GM21737 (cell line): ENCODE measurements at regions not wholly inside any gene's neighbourhood (a gene's known extent, or its start where the extent isn't known, plus 50 kb on each side); places are given as distances from the start of the nearest gene placed in this dataset.
"Not testable (repeated sequence)": the region's sequence is repeated elsewhere in the genome, so short reads cannot be mapped to it uniquely, and the experiment has no call there.

Experiments used
- ATAC-seq: cut with Tn5 transposase; IDR thresholded peaks from one replicate; pipeline ENCODE4 v1.9.1; 2021; ENCODE audit warnings: mild to moderate bottlenecking, moderate library complexity; ENCODE audit not compliant: unreplicated experiment

DNA sequence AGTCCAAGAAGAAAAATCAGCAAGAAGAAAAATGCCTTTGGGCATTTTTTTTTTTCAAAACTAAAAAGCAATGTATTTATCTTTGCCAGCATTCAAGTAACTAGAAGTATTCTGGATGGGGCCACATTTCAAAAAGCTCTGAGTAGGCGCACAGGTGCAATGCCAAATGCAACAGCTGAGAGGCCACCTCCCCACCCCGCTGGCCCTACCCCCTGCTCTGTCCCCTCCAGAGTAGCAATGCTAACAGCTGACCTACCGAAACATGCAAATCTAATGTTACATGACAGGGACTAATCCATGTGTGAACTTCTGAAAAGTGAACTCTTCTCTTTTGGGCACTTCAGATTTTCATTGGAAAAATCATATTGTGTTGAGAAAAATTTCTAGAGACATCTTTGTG lies 153.7 kb upstream of the SLC38A2 start:
- ATAC-seq: no peak

DNA sequence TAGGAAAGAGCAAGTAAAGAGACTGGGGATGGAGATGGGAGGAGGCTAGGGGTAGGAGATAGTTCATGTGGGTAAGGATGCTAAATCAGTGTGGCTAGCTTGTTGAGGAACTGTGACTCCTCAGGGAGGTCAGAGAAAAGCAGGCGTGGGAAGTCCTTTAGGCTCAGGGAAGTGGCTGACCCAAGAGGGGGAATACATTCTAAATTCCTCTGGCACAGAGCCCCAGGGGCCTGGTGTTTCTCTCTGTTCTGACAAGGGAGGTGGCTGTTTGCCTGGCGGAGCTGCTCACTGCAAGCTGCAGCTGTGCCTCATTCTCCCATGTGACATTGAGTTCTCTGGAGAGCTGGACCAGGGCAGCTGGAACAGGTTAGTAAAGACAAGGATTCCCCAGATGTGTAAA lies 152.2 kb upstream of the SLC38A2 start:
- no peak for ATAC-seq

- ATAC-seq: no peak
These were observed 151.5 kb upstream of the SLC38A2 start for GRCh38 chr12:46523863-46524770.

DNA sequence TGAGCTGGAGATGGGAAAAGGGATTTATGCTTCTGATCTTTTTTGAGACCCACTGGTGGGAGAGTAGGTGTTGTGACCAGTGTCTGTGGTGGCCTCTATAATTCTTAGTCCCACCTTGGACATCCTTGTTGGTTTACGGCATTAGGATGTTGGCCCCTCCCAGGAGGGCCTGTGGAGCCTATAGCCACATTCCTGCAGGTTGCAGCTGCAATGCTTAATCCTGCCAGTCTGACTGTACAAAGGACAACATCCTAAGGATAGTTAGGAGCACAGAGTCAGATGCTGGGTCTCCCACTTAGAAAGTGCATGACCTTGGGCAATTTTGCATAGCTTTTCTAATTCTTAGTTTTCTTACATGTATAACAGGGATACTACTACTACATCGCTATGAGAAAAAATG lies 150.9 kb upstream of the SLC38A2 start:
- no peak for ATAC-seq

DNA sequence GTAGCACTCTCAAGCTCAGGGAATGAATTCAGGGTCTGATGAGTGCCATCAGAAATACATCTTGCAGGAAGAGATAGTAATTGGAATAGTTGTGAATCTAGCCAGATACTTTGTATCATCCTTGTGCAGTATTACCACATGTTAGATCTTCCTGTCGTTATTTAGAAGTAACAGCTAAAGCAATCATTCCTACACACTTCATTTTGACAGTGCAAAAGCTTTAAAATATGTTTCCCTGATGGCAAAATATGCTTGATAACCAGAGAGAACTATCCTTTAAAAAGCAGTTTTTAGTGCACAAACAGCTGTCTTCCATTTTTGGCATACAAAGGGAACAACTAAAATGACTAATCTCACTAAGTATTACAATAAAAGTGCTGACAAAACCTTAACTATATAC lies 149.5 kb upstream of the SLC38A2 start:
- no peak for ATAC-seq

DNA sequence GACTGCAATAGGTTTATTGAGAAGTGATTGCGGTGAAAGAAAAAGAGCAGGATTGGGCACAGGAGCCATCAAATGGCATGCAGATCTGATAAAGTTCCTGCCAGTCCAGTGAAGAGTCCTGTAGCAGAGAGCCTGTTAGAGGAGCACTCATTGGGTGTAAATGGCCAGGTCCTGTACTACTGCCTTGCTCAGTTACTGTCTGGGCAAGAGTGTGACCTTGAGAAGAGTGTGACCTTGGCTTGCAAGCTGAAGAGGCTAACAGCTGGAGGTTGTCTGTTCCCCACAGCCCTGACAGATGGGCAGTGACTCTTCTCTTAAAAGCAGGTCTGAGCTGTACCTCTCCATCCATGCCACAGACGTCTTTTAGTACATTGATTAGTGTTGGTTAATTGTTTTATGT lies 148.6 kb upstream of the SLC38A2 start:
- no peak for ATAC-seq

GRCh38 chr12:46519407-46519806 lies 146.8 kb upstream of the SLC38A2 start:
- ATAC-seq: no peak

DNA sequence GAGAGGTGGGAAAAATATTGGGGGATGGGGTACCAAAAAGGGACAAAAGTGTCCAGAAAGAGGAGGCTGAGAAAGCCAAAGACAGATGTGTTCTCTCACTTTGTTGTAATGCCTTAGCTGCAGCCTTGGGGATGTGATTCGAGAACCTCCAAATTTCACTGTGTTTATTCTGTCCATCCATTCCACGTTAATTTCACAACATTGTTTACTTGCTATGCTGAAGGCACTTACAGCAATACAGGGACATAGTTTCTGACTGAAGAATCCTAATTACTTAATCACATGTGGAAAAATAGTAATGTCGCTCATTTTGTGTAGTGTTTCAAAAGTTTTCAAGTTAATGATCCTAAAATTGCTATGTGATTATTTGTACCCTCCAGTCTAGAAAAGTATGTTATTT lies 146.2 kb upstream of the SLC38A2 start:
- no peak for ATAC-seq

DNA sequence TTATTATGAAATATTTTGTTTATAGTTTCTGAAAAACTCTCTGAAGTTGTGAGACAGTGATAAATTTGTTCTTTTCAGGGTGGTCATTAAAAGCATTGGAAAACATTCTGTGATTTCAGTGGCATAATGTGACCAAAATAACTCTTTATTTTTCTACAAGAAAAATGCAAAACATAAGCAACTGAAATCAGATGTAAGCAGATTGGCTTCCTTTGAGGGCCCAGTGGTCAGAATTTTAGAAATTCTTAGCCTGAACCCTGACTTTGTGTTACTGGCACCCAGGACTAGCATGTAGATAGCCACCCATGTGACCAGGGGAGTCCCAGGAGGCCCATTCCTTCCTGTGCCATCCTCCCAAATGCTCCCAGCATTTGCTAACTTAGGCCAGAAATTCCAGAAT lies 145.6 kb upstream of the SLC38A2 start:
- ATAC-seq: no peak

DNA sequence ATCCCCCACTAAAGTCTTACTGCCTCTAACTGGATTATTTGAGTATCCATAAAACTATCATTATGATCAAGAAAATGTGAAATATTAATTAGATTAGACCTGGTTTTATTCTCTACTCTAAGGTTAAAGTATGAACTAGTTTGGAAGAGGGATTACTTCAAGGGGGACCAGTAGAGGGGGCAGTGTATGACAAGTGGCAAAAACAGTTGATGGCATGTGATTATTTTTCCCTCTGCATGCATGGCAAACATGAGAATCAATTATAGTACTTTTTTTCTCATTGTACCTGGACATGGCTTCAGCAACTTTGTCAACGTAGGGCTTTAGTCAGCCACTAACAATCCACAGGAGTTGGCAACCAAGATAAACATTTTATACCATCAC lies 145.0 kb upstream of the SLC38A2 start:
- peak; percentile 31 for ATAC-seq

GRCh38 chr12:46516933-46517578 lies 144.5 kb upstream of the SLC38A2 start:
- peak; percentile 96 for ATAC-seq

GRCh38 chr12:46516238-46516932 lies 143.8 kb upstream of the SLC38A2 start:
- no peak for ATAC-seq

DNA sequence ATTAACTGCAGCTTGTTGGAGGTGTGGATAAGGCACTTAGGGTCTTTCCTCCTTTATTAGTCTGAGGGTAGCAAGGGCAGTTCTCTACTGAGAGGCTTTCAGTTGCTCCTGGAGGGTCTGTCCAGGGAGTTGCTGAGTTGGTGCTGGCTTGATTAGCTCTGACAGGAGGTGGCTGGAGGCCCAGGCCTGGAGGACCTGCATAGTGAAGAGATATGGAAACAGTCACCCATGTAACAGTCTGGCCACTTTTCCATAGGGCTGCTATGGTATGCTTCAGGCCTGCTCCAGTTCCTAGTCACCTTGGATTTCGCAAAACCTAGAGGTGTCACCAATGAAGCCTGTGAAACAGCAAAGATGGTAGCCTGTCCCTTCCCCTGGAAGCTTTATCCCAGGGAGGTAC lies 143.3 kb upstream of the SLC38A2 start:
- ATAC-seq: no peak

DNA sequence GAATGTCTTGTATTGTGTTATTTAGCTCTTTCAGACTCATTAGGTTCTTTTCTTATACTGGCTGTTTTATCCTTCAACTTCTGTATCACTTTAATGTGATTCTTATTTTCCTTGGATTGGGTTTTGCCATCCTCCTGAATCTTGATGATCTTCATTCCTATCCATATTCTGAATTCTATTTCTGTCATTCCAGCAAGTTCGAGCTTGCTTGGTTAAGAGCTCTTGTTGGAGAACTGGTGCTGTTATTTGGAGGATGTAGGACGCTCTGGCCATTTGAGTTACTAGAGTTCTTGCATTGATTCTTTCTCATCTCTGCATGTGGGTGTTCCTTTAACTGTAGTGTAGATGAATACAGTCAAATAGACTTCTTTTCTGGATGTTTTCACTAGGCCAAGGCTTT lies 142.3 kb upstream of the SLC38A2 start:
- ATAC-seq: no peak

GRCh38 chr12:46510257-46510656 lies 137.7 kb upstream of the SLC38A2 start:
- not testable (repeated sequence) for ATAC-seq

DNA sequence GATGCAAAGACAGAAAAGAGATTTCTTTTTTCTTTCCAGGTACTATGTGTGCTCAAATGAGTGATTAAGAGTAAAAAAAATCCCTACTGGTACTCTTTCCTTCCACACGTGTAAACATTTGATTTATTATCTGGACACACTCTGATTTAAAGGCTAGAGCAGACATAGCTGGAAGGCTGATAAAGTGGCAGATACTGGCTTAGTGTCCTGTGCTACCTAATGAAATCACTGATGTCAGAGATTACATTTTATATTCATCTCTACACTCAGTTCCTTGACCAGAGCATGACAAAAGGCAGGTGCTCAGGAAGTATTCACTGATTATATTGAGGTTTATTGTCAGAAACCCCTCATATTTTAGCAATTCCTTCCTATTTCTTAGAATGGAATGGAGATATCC lies 136.6 kb upstream of the SLC38A2 start:
- no peak for ATAC-seq

GRCh38 chr12:46508651-46509050 lies 136.1 kb upstream of the SLC38A2 start:
- no peak for ATAC-seq

DNA sequence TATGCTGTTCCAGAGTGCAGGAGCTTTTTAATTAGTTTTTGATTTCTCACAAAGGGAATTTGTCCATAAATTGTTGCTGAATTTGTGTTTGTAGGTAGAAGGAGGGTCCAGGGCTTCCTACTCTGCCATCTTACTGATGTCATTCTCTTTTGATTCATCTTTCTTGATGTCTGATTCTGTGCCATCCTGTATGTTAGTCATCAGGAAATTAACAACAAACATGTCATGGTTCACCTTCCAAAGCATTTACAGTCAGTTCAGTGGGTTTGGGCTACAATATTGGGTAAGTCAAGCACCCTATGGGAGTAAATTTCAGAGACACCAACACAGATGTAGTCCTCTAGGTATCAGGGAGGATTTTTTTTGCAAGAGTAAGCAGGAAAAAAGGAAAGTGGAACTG lies 135.2 kb upstream of the SLC38A2 start:
- ATAC-seq: no peak

DNA sequence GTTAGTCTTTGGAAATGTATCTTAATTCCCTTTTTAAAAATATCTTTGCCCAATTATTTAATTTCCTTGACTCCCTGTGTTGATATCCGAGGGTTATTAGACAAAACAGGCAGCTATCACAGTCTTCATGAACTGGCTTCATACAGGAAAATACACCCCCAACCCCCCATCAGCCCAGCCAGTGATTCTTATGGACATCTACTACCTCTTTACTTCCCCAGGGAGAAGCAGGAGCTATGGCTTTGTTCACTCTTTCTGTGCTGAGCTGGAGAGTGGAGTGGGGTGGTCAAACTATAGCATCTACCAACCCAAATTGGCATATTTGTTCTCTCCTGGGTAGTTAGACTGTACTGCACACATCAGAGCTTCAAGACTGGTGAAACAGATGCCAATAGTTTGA lies 134.4 kb upstream of the SLC38A2 start:
- ATAC-seq: no peak

- ATAC-seq: no peak
These were observed 133.6 kb upstream of the SLC38A2 start for GRCh38 chr12:46506198-46506597.

DNA sequence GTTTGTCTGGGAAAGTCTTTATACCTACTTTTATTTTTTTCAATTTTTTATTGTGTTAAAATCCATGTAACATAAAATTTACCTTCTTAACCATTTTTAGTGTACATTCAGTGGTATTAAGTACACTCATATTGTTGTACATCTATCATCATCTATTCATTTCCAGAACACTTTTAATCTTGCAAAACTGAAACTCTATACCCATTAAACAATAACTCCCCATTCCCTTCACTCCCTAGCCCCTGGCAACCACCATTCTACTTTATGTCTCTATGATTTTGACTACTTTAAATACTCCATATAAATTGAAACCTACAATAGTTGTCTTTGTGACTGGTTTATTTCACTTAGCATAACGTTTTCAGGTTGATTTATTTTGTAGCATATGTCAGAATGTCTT lies 131.9 kb upstream of the SLC38A2 start:
- ATAC-seq: no peak

GRCh38 chr12:46503637-46504175 lies 131.1 kb upstream of the SLC38A2 start:
- no peak for ATAC-seq
